SJSA1 (cell line): ENCODE measurements at regions not wholly inside any gene's neighbourhood (a gene's known extent, or its start where the extent isn't known, plus 50 kb on each side); places are given as distances from the start of the nearest gene placed in this dataset.
A peak's percentile ranks its signal among the peaks of the same experiment; 100 is the strongest.
"Not testable (repeated sequence)": the region's sequence is repeated elsewhere in the genome, so short reads cannot be mapped to it uniquely, and the experiment has no call there.

Source experiments
- DNase-seq, 2 experiments: peaks; one replicate each; pipeline ENCODE4 v3.0.0-alpha.2; 2015 to 2020; ENCODE audit warnings: low spot score in 2 of 2, low read depth in 1 of 2
- H3K27ac ChIP-seq: fragments of 250-450 bp; sonication (Bioruptor Pico); 2 replicates; pipeline ENCODE4 v1.5.1; 2020; ENCODE audit warnings: mild to moderate bottlenecking, moderate library complexity
- H3K27me3 ChIP-seq: fragments of 250-450 bp; sonication (Bioruptor Pico); replicated peaks from 2 replicates; pipeline ENCODE4 v1.5.1; 2020; ENCODE audit warnings: mild to moderate bottlenecking, moderate library complexity
- H3K36me3 ChIP-seq: fragments of 250-450 bp; sonication (Bioruptor Pico); 2 replicates; pipeline ENCODE4 v1.5.1; 2020; ENCODE audit warnings: mild to moderate bottlenecking
- H3K4me1 ChIP-seq: fragments of 250-450 bp; sonication (Bioruptor Pico); replicated peaks from 2 replicates; pipeline ENCODE4 v1.6.1; 2021; ENCODE audit warnings: mild to moderate bottlenecking
- H3K4me3 ChIP-seq: fragments of 250-450 bp; sonication (Bioruptor Pico); 2 replicates; pipeline ENCODE4 v1.5.1; 2020; ENCODE audit warnings: mild to moderate bottlenecking
- H3K9me3 ChIP-seq: fragments of 250-450 bp; sonication (Bioruptor Pico); replicated peaks from 2 replicates; pipeline ENCODE4 v1.5.1; 2020; ENCODE audit warnings: mild to moderate bottlenecking

DNA sequence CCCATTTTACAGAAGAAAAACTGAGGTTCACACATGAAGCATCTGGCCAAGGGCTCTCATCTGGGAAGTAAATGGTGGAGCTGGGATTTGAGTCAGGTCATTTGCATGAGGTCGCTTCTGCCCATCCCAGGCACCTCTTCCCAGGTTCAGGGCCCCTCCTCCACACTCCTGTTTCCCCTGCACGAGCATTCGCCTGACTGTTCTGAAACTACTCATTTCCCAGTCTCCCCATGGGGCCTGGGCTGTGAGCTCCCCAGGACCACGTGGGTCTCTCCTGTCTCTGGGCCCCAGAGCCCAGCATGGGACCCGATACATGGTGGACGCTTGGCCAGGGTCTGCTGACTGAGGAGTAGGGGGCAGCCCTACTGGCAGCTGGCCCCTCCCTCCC is 360.8 kb downstream of the MATN1 start:
- no peaks in the 10 kb centered on the region for H3K27me3 ChIP-seq
- H3K36me3 ChIP-seq: no peaks in the 10 kb centered on the region
- H3K9me3 ChIP-seq: no peaks in the 10 kb centered on the region
- no peak for DNase-seq
- H3K27ac ChIP-seq: no peak overlapping the region
- no peak overlapping the region for H3K4me3 ChIP-seq
- no peaks in the 10 kb centered on the region for H3K4me1 ChIP-seq

GRCh38 chr1:30361890-30362602 is 361.3 kb downstream of the MATN1 start:
- H3K27ac ChIP-seq, H3K27me3 ChIP-seq, H3K4me1 ChIP-seq, H3K4me3 ChIP-seq, DNase-seq, H3K9me3 ChIP-seq, H3K36me3 ChIP-seq: not testable (repeated sequence)

- no peak for DNase-seq
- Histone ChIP-seq H3K9me3 (no peaks in the 10 kb centered on the region), H3K27me3 (no peaks in the 10 kb centered on the region), H3K4me1 (no peaks in the 10 kb centered on the region), H3K36me3 (no peaks in the 10 kb centered on the region), H3K4me3 (no peak overlapping the region), H3K27ac (no peak overlapping the region)
Observed at GRCh38 chr1:30360753-30361152, 362.6 kb downstream of the MATN1 start.

- H3K9me3 ChIP-seq: no peaks in the 10 kb centered on the region
- H3K4me3 ChIP-seq: no peak overlapping the region
- H3K36me3 ChIP-seq: no peaks in the 10 kb centered on the region
- H3K27me3 ChIP-seq: no peaks in the 10 kb centered on the region
- H3K4me1 ChIP-seq: no peaks in the 10 kb centered on the region
- DNase-seq: no peak
- H3K27ac ChIP-seq: no peak overlapping the region
Observed at GRCh38 chr1:30360281-30360680, 363.1 kb downstream of the MATN1 start.

- no peaks in the 10 kb centered on the region for H3K4me1 ChIP-seq
- no peaks in the 10 kb centered on the region for H3K27me3 ChIP-seq
- H3K4me3 ChIP-seq: no peak overlapping the region
- H3K36me3 ChIP-seq: no peaks in the 10 kb centered on the region
- no peak for DNase-seq
- H3K9me3 ChIP-seq: no peaks in the 10 kb centered on the region
- H3K27ac ChIP-seq: no peak overlapping the region
Observed at GRCh38 chr1:30359539-30360220, 363.7 kb downstream of the MATN1 start.

- no peak overlapping the region for H3K27ac ChIP-seq
- no peaks in the 10 kb centered on the region for H3K36me3 ChIP-seq
- no peaks in the 10 kb centered on the region for H3K27me3 ChIP-seq
- no peak overlapping the region for H3K4me3 ChIP-seq
- no peaks in the 10 kb centered on the region for H3K9me3 ChIP-seq
- H3K4me1 ChIP-seq: no peaks in the 10 kb centered on the region
- DNase-seq: no peak
Observed at GRCh38 chr1:30358500-30358899, 364.9 kb downstream of the MATN1 start.

GRCh38 chr1:30356839-30357238 is 366.5 kb downstream of the MATN1 start:
- Histone ChIP-seq H3K27ac (no peak overlapping the region), H3K27me3 (no peaks in the 10 kb centered on the region), H3K9me3 (no peaks in the 10 kb centered on the region), H3K4me3 (no peak overlapping the region), H3K36me3 (no peaks in the 10 kb centered on the region), H3K4me1 (no peaks in the 10 kb centered on the region)
- DNase-seq: no peak

- Histone ChIP-seq H3K27ac (no peak overlapping the region), H3K9me3 (no peaks in the 10 kb centered on the region), H3K36me3 (no peaks in the 10 kb centered on the region), H3K27me3 (no peaks in the 10 kb centered on the region), H3K4me1 (no peaks in the 10 kb centered on the region), H3K4me3 (no peak overlapping the region)
- DNase-seq: no peak
Observed at GRCh38 chr1:30354410-30354809, 369.0 kb downstream of the MATN1 start.

- no peak for DNase-seq
- no peaks in the 10 kb centered on the region for H3K27me3 ChIP-seq
- H3K9me3 ChIP-seq: no peaks in the 10 kb centered on the region
- no peaks in the 10 kb centered on the region for H3K4me1 ChIP-seq
- no peak overlapping the region for H3K4me3 ChIP-seq
- H3K36me3 ChIP-seq: no peaks in the 10 kb centered on the region
- no peak overlapping the region for H3K27ac ChIP-seq
Observed at GRCh38 chr1:30353637-30354036, 369.7 kb downstream of the MATN1 start.

DNA sequence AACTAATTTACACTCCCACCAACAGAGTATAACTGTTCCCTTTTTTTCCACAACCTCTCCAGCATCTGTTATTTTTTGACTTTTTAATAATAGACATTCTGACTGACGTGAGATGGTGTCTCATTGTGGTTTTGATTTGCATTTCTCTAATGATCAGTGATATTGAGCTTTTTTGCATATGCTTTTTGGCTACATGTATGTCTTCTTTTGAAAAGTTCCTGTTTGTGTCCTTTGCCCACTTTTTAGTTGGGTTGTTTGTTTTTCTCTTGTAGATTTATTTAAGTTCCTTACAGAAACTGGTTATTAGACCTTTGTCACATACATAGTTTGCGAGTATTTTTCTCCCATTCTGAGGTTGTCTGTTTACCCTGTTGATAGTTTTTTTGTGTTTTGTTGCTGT is 375.2 kb downstream of the MATN1 start:
- H3K27ac ChIP-seq: no peak overlapping the region
- DNase-seq: no peak
- H3K9me3 ChIP-seq: no peaks in the 10 kb centered on the region
- peaks cover 9% of the 10 kb centered on the region; the same call in 1 of the 2 replicates for H3K4me1 ChIP-seq
- H3K27me3 ChIP-seq: no peaks in the 10 kb centered on the region
- H3K4me3 ChIP-seq: no peak overlapping the region
- H3K36me3 ChIP-seq: no peaks in the 10 kb centered on the region

DNA sequence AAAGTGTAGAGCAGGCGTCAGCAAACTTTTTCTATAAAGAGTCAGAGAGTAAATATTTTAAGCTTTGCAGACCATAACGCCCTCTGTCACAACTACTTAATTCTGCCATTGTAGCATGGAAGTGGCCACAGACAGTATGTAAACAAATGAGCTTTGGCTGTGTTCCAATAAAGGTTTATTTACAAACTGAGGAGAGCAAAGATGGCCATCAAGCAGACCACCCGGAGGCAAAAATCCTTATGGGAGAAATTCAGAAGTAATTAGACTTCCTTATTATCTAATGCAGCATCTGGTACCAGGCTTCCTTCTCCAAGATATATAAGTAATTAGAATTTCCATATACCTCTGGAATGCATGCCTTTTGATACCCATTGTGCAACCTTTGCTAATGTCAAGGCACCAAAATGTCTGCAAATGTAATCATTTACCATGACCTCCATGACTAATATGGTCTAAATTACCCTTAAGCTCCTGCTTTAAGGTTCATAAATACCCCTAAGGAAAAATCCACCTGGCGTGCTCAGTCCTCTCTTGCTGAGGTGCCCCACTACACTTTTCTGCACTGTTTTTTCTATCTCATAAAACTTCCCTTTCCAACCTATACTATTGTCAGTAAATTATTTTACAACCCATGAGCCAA is 377.8 kb downstream of the MATN1 start:
- H3K9me3 ChIP-seq: no peaks in the 10 kb centered on the region
- H3K36me3 ChIP-seq: no peaks in the 10 kb centered on the region
- H3K4me1 ChIP-seq: peaks cover 9% of the 10 kb centered on the region; the same call in 1 of the 2 replicates
- peak in 1 of 2 experiments; percentile 34 for DNase-seq
- no peak overlapping the region for H3K27ac ChIP-seq
- no peaks in the 10 kb centered on the region; the same call in 1 of the 2 replicates for H3K27me3 ChIP-seq
- no peak overlapping the region for H3K4me3 ChIP-seq

GRCh38 chr1:30343562-30343961 is 379.8 kb downstream of the MATN1 start:
- Histone ChIP-seq H3K4me3 (no peak overlapping the region), H3K27ac (no peak overlapping the region), H3K4me1 (peaks cover 9% of the 10 kb centered on the region; the same call in 1 of the 2 replicates), H3K9me3 (no peaks in the 10 kb centered on the region), H3K27me3 (no peaks in the 10 kb centered on the region; the same call in 1 of the 2 replicates), H3K36me3 (no peaks in the 10 kb centered on the region)
- no peak for DNase-seq

DNA sequence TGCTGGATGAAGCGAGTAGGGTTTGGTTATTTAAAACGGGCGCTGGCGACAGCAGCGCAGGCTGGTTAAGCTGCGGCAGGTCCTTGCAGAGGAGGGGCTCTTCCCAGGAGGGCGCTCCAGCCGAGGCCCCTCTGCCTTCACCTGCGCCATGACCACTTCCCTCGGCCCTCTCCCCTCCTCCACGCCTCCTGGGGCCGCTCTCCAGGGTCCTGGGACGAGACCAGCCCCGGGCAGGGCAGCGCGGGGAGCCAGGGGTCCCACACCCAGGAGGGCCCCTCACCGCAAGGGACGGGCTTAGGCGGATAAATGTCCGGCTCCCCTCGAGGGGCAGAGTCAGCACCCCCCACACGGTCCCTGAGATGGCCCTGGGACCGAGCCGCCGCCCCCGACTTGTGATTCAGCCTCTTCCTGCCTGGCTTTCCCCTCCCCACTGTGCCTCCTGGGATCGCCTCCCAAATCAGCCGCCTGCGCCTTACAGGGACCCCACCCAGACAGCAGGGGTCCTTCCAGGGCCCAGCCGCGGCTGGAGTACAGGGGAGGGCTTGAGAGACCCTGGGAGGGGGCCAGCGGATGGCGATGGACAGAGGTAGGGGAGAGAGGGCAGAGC is 380.7 kb downstream of the MATN1 start:
- no peaks in the 10 kb centered on the region for H3K36me3 ChIP-seq
- peak in 1 of 2 experiments; percentile 34 for DNase-seq
- peaks cover 9% of the 10 kb centered on the region; the same call in 1 of the 2 replicates for H3K4me1 ChIP-seq
- no peak overlapping the region for H3K27ac ChIP-seq
- no peaks in the 10 kb centered on the region; the same call in 1 of the 2 replicates for H3K27me3 ChIP-seq
- H3K4me3 ChIP-seq: no peak overlapping the region
- no peaks in the 10 kb centered on the region for H3K9me3 ChIP-seq

GRCh38 chr1:30340934-30341333 is 382.5 kb downstream of the MATN1 start:
- no peaks in the 10 kb centered on the region; the same call in 1 of the 2 replicates for H3K27me3 ChIP-seq
- no peaks in the 10 kb centered on the region for H3K9me3 ChIP-seq
- no peaks in the 10 kb centered on the region for H3K36me3 ChIP-seq
- no peak overlapping the region for H3K27ac ChIP-seq
- no peak for DNase-seq
- H3K4me3 ChIP-seq: no peak overlapping the region
- peaks cover 9% of the 10 kb centered on the region; the same call in 1 of the 2 replicates for H3K4me1 ChIP-seq
